ENCODE measurements at regions not wholly inside any gene's neighbourhood (a gene's known extent, or its start where the extent isn't known, plus 50 kb on each side); places are given as distances from the start of the nearest gene placed in this dataset.

DNA sequence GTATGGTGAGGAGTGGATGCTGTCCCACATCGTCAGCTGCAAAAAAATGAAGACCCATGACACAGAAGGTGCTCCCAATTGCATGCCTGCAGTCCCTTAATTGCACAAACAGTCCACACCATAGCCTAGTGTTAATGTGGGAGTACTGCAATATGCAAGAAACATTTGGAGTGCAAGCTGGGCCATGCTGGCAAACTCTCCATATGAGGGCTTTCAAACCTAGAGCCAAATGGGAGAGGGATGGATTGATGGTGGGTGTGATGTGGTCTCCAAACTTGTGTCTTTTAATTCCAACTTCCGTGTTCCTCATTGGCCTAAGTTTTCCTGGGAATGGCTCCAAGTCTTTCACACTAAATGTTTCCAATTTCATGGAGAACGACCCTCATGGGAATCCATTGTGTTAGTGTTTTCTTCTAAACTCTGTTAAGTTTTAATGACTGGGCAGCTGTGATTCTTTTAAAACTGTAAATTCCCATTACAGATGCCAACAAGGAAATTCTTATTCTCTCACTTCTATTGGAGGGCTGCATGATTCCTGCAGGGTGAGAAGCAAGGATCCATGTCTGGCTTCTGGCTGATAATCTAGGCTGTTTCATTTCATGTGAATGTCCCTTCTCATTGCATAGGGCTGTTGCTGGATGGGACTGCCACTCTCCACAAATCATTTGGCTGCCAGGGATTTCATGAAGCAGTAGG, 745.3 kb upstream of the TSPY4 start:
- no peak overlapping the region for H3K4me3 ChIP-seq
- H3K9me3 ChIP-seq, result no peaks in the 10 kb centered on the region
- H3K4me1 ChIP-seq, result no peaks in the 10 kb centered on the region
- DNase-seq (ENCODE audit: low spot score in 2 of 2), result no peak
- intact Hi-C loops (cut with DNase I; ENCODE audit: low total_unique reads), result no loop called here
- H3K36me3 ChIP-seq, result no peaks in the 10 kb centered on the region
- no peak overlapping the region for H3K27ac ChIP-seq
- H3K27me3 ChIP-seq, result no peaks in the 10 kb centered on the region
- no peak for TF ChIP-seq POLR2A (IDR thresholded peaks at IDR 0.05)
- TF ChIP-seq POLR2AphosphoS5 (IDR thresholded peaks at IDR 0.05), result no peak
- TF ChIP-seq, protein P1, sequence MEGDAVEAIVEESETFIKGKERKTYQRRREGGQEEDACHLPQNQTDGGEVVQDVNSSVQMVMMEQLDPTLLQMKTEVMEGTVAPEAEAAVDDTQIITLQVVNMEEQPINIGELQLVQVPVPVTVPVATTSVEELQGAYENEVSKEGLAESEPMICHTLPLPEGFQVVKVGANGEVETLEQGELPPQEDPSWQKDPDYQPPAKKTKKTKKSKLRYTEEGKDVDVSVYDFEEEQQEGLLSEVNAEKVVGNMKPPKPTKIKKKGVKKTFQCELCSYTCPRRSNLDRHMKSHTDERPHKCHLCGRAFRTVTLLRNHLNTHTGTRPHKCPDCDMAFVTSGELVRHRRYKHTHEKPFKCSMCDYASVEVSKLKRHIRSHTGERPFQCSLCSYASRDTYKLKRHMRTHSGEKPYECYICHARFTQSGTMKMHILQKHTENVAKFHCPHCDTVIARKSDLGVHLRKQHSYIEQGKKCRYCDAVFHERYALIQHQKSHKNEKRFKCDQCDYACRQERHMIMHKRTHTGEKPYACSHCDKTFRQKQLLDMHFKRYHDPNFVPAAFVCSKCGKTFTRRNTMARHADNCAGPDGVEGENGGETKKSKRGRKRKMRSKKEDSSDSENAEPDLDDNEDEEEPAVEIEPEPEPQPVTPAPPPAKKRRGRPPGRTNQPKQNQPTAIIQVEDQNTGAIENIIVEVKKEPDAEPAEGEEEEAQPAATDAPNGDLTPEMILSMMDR (IDR thresholded peaks at IDR 0.05), result no peak

DNA sequence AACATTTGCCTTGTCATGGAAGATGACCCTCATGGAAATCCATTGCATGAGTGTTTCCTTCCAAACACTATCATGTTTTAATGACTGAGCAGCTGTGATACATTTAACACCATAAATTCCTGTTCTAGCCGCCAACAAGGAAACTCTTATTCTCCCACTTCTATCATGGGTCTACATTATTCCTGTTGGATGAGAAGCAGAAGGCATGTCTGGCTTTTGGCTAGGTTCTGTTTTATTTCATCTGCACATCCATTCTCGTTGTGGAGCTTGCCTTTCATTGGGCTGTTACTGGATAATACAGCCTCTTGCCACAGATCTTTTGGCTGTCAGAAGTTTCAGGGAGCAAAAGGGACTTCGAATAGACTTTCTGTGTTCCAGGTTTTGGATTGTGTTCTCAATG, 742.6 kb upstream of the TSPY4 start:
- no peak for TF ChIP-seq POLR2A (IDR thresholded peaks at IDR 0.05)
- TF ChIP-seq, protein P1 (IDR thresholded peaks at IDR 0.05), result no peak
- TF ChIP-seq POLR2AphosphoS5 (IDR thresholded peaks at IDR 0.05), result no peak
- DNase-seq (ENCODE audit: low spot score in 2 of 2), result no peak
- intact Hi-C loops (cut with DNase I; ENCODE audit: low total_unique reads), result no loop called here
- no peaks in the 10 kb centered on the region for H3K36me3 ChIP-seq
- no peak overlapping the region for H3K4me3 ChIP-seq
- no peaks in the 10 kb centered on the region for H3K27me3 ChIP-seq
- H3K4me1 ChIP-seq, result no peaks in the 10 kb centered on the region
- no peak overlapping the region for H3K27ac ChIP-seq
- H3K9me3 ChIP-seq, result no peaks in the 10 kb centered on the region

DNA sequence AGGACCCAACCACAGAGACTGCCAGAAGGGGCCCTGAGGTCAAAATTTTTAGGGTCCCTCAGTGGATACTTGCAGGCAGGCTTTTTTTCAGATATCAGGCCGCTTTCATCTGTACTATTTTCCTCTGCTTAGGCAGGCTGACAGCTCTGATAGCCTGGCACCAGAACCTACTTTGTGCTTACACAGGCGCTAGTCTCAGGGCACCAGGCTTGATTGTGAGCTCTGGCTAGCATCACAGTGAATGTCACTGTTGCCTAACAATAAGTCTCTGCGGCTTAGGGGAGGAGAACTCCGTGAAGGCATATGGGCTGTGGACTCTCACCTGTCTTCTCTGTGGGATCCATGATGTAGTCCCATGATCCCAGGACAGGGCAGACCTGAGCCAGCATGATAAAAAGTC, 738.1 kb upstream of the TSPY4 start:
- H3K4me3 ChIP-seq, result no peak overlapping the region
- DNase-seq (ENCODE audit: low spot score in 2 of 2), result no peak
- TF ChIP-seq, protein P1 (IDR thresholded peaks at IDR 0.05), result no peak
- TF ChIP-seq POLR2AphosphoS5 (IDR thresholded peaks at IDR 0.05) (no peak), POLR2A (IDR thresholded peaks at IDR 0.05) (no peak)
- no peaks in the 10 kb centered on the region for H3K9me3 ChIP-seq
- no peaks in the 10 kb centered on the region for H3K27me3 ChIP-seq
- no peaks in the 10 kb centered on the region for H3K4me1 ChIP-seq
- no peak overlapping the region for H3K27ac ChIP-seq
- H3K36me3 ChIP-seq, result no peaks in the 10 kb centered on the region
- intact Hi-C loops (cut with DNase I; ENCODE audit: low total_unique reads), result no loop called here

DNA sequence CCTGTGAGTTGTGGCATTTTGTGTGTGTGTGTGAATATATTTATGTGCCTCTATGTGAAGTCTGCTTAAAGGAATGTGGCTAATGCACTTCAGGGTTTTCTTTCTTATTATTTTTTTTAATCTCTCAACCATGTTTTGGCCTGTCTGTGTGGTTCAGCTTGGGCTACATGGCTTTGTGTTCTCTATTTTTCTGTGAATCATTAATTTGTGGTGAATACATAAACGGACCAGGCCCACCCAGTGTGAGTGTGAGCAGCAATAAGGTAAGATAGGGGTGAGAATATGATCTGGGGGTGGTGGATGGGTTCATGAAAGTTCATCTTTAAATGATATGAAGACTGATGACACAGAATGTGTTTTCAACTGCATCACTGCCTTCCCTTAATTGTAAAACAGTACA, 726.6 kb upstream of the TSPY4 start:
- Histone ChIP-seq H3K4me1 (no peaks in the 10 kb centered on the region), H3K4me3 (no peak overlapping the region), H3K27ac (no peak overlapping the region), H3K27me3 (no peaks in the 10 kb centered on the region), H3K9me3 (no peaks in the 10 kb centered on the region), H3K36me3 (no peaks in the 10 kb centered on the region)
- TF ChIP-seq POLR2A (IDR thresholded peaks at IDR 0.05) (no peak), POLR2AphosphoS5 (IDR thresholded peaks at IDR 0.05) (no peak)
- TF ChIP-seq, protein P1 (IDR thresholded peaks at IDR 0.05), result no peak
- no peak for DNase-seq (ENCODE audit: low spot score in 2 of 2)
- intact Hi-C loops (cut with DNase I; ENCODE audit: low total_unique reads), result no loop called here

- TF ChIP-seq POLR2A (IDR thresholded peaks at IDR 0.05), result no peak
- TF ChIP-seq POLR2AphosphoS5 (IDR thresholded peaks at IDR 0.05), result no peak
- TF ChIP-seq, protein P1 (IDR thresholded peaks at IDR 0.05), result no peak
- Histone ChIP-seq H3K27ac (no peak overlapping the region), H3K36me3 (no peaks in the 10 kb centered on the region), H3K4me3 (no peak overlapping the region), H3K9me3 (no peaks in the 10 kb centered on the region), H3K27me3 (no peaks in the 10 kb centered on the region), H3K4me1 (no peaks in the 10 kb centered on the region)
- DNase-seq (ENCODE audit: low spot score in 2 of 2), result no peak
- intact Hi-C loops (cut with DNase I; ENCODE audit: low total_unique reads), result no loop called here
These were observed 725.4 kb upstream of the TSPY4 start for GRCh38 chrY:8611815-8612214.

Measured in breast epithelium (tissue), 4 donors.